Lung microvascular endothelial cell (primary cell): ENCODE measurements at regions not wholly inside any gene's neighbourhood (a gene's known extent, or its start where the extent isn't known, plus 50 kb on each side); places are given as distances from the start of the nearest gene placed in this dataset.

Experiments used
- DNase-seq, 2 donors: peaks; one replicate each; pipeline versions ENCODE4 v3.0.0 to v3.0.0-alpha.2; 2010; ENCODE audit warnings: low read depth in 2 of 2

DNA sequence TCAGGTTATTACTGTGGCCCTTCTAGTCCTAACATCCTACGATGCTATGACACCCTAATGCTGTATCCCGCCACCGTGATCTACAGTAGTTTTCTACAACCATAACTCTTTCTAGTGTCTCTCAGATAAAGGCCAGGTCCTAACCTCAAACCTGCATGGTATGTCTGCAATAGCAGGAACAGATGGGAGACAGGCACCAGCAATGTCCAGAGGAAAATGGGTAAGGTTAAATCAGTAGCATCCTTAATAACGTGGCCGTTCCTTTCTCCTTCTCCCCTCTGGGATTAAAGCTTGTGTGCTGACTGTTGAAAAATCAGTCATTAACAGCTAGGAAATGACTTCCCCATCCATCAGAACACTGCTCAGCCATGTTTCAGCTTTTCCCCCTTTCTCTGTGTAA, 321.9 kb upstream of the NPVF start:
- no peak for DNase-seq

DNA sequence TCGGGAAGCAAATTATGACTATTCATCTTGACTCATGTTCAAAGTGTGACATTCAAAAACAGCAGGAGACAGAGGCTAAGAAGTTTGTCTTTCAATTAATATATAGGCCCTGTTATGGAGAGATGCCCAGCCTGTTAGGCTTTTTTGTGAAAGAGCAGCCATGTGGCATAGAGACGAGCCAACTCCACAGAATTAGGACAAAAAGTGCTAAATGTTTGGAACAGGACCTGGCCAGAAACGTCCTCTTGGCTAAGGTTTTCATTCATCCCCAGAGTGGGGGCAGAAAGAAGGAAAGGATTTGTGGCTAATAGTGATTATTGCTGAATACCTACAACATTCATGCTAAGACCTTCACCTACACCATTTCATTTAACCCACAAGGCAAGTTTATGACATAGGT, 324.7 kb upstream of the NPVF start:
- no peak for DNase-seq

DNA sequence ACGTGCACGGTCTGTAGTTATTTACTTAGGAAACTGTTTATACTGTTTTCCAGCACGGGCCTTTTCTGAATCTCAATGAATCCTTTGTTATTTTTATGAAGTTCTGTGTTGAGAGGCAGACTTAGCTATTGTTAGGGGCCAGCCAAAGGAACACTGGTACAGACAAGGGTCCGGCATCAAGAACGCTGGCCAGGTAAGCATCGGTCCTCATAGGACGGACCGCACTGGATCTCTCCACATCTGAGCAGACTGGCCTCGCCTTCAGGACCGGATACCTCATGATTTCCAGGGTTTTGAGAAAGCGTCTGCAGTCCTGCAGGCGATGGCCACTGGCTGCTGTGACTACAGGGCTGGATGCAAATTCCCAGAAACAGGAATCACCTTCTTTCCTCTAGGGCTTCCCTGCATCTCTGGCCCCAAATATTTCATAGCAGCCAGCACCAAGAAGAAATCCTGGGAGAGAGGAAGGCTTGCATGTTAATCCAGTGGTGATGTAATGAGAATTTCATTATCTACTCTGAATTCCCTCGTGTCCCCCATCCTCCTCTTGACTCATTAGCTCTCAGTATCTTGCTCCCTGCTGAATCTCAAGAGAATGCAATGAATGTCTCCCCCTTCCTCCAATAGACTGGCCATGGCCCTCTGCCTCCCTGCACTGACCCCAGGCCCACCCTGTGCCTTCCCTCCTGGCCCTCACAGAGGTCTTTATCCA, 325.4 kb upstream of the NPVF start:
- no peak for DNase-seq

DNA sequence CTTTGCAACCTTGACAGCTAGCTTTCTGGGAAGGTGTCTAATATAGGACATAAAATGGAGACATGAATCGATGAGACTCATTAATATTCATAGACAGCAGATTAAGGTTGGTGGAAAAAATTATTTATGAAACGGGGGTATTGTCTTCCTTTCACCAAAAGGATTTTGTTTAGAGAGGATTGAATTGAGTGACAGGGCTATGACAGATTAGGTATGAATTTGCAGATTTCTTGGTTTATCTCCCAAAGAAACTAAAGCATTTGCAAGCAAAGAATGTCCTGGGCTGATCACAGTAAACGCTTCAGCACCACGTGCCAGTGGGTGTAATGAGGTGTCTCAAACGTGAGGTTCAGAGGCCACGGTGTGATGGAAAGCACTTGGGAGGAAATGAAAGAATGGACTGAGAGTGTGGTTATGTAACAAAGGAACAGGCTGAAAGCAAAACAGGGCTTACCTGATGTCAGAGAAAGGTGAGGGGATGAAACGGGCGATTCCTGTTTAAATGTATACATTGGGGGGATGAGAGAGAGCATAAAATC, 329.2 kb upstream of the NPVF start:
- DNase-seq, result no peak

DNA sequence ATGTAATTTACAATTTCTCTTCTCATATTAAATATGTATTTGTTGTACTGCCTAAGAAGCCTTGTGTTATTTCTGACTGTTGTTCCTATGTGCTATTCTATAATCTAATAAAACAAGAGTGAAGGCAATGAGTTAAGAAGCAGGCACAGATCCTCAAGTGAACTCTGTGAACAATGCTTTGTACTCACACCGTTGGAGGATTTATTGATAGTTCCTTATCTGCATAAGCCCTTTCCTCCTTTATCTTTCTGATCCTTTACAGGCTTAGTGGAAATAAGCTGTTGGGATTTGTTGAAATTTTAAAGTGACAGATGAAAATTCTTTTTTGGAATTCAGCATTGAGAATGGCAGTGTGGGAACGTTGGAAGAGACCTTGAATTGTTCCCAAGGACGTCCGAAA, 329.6 kb upstream of the NPVF start:
- DNase-seq, result no peak

DNA sequence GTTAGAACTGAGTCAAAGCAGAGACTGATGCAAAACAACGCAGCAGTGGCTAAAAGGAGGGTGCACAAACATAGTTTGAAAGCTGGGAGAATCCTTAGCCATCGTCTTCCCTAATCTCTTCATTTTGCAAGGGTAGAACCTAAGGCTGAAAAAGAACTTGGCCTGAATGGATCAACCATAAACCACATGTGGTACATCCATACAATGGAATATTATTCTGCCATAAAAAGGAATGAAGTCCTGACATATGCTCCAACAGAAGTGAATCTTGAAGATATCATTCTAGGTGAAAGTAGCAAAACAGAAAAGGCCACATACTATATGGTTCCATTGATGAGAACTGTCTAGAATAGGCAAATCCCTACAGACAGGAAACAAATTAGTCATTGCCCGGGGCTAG, 330.3 kb upstream of the NPVF start:
- no peak for DNase-seq

DNA sequence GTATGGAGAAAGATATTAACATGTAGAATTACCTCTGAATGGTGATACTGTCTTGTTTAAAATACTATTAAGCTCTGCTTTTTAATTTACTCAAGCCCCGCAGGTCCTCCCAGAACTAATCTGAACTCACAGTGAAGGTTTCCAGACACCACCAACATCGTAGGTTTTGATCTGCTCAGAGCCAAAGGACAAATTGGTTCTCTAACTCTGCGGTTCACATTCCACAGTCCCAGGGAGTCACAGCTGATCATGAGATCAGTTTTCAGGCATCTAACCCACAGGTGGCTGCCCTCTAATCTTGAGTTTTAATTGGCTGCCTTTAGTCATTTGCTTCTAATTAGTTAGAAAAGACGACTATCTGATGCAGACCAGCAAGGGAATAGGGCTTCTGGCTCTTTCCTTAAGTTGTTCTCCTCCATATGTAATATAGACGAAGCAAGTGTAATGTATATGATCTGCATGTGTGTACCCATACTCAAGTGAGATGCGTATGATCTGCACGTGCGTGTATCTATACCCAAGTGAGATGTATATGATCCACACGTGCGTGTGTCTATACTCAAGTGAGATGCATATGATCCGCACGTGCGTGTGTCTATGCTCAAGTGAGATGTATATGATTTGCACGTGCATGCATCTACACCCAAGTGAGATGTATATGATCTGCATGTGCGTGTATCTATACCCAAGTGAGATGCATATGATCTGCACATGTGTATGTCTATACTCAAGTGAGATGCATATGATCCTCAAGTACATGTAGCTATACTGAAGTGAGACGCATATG, 331.5 kb upstream of the NPVF start:
- DNase-seq, result no peak

DNA sequence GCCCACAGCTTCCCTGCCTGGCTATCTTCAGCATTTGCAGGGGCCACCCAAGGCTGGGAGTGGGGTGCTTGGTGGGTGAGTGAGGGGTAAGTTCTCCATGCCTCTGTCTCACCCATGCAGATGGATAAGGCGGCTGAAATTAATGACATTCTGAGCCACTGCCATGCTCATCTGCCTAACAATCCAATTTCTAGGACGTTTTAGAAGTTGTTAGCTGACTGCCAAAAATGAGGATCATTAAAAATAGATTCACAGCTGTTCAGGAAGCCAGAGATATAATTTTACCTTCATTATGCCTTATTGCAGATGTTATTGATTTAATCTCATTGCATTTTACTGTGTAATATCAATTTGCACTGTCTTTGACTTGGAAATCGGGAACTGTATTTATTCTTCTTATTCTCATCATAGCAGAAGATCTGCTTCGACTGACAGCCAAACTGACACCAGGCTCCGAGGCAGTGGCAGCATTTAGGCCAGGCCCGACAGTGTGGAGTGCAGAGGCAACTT, 334.4 kb upstream of the NPVF start:
- no peak for DNase-seq

DNA sequence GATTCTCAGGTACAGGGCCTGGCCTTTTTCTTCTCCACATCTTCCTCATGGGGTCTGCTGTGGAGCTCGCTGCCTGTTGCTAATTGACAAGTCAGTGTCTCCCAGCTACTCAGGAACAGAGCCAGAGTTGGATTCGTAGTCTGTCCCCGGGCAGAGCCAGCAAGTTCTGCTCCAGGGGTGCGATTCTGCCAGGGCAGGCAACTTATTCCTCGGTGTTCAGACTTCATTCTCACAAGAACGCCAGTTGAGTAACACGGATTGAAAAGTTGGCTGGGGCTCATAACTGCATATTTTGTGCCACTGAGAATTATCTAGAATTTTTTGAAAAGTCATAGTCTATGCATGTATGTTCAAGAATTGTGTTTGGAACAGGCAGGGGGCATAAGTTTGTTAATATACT, 336.7 kb upstream of the NPVF start:
- no peak for DNase-seq

DNA sequence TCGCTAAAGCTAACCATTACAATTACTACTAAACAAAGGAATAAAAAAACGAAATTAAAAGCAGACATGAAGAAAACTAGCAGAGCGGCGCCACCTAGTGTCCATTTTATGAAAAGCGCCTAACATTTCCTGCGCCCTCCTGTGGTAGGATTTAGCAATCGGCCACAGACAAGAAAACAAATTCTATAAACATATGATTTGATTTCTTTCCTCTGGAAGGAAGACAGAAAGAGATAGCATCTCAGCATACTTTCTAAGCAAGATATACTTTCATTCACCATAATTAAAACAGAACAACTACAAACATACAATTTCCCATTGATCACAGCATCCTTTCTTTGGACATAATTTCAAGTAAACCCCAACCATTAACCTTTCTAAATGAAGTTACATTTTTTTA, 337.7 kb upstream of the NPVF start:
- peak; percentile 73 to 81 for DNase-seq

DNA sequence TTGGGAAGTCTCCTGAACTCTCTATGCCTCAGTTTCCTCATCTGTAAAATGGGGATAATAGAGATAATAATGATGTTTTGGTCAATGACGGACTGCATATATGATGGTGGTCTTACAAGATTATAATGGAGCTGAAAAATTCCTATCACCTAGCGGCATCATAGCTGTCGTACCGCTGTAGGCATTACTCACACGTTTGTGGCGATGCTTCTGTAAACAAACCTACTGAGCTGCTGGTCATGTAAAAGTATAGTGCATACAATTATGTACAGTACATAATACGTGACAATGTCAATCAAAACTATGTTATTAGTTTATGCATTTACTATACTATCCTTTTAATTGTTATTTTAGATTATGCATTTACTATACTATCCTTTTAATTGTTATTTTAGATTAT, 339.1 kb upstream of the NPVF start:
- no peak for DNase-seq

DNA sequence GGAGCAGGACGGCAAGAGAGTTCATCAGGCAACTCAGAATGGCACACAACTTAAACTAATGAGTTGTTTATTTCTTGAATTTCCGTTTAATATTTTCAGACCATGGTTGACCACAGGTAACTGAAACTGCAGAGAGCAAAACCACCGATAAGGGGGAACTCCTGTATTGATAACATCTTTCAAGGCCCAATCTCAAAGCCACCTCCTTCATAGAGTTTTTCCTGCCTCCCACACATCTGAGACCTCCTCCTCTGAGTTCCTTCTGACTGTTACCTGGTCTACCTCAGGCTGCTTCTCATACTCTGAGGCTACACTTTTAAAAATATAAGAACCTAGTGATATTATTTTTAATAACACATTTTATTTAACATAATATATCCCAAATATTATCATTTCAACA, 341.5 kb upstream of the NPVF start:
- no peak for DNase-seq

DNA sequence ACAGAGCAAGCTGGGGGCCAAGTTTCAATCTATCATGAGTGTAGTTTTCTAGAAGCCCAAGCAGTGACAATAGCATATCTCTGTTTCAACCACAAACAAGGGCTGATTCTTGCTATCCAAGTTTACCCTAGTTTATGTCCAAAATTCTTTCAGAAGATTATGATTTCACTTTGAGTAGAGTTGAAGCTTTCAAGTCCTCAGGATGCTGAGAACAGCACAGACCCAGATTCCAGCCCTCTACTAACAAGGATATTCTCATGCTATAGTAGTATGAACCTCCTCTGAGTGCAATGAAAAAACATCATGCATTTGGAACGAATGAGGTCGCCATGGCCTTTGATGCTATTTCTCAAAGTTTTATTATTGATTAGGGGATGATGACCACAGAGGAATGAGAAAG, 344.1 kb upstream of the NPVF start:
- DNase-seq, result no peak

DNA sequence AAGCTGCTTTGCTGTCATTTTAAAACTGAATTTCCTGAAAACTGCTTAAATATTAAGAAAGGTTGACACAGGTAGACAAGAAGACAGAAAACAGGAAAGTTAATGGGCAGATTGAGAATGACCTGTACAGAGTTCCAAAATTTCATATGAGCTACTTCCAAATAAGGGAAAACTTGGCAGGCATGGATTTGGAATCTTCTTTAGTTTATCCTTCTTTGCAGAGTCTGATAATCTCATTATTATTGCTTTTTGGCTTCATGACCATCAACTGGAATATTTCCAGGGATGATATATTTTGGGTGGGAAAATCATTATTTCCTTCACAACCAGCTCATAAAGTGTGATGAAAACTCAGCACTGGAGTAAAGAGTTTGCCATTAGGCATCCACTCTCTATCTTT, 346.5 kb upstream of the NPVF start:
- DNase-seq, result no peak

DNA sequence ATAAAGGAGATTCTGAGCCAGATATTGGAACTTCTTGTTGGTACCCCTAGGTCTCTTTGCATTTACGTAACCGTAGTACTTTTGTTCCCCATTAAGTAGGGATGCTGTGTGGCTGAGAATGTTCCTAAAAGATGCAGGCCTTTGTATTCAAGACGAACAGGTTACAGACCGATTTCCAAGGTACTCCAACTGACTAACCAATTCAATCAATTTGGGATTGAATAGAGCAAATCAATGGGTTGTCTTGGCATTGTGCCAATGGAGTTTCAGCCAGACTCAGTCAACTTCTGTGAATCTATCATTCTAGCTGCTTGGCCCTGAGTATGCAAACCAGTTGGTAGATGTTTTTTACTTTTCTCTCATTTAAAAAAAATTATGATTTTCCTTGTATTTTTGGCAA, 347.3 kb upstream of the NPVF start:
- no peak for DNase-seq

DNA sequence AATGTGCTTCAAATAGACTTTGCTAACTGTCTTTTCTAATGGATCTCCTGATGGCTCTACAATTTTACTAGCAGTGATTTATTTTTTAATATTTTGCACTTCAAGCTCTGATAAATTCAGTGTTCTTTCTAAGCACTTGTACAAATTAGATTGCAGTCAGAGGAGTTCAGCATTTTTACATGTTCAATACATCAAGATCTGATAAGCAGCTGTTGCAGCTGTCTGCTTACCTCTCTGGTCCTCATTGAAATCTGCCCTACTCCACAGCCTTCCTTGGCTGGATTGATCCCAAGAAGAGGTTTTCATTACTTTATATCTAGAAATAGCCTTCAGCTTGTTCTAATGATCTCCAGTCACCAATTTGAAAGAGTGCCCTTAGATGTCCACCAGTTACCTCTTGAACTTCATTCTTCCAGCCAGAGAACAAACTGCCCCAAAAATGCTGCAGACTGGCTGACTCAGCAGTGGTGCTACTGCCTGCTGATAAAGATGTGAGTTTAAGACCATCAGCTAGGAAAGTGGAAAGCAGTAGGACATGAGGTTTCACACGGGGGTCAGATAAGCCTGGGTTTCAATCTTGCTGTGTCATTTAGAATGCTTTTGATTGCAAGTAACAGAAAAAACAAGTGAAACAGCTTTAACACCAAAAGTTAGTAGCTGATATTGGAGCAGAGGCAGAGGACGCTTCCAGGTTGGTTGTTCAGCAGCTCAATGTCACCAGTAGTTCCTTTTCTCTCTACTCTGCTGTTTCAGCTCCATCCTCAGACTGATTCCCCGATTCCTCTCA, 350.9 kb upstream of the NPVF start:
- DNase-seq, result no peak

DNA sequence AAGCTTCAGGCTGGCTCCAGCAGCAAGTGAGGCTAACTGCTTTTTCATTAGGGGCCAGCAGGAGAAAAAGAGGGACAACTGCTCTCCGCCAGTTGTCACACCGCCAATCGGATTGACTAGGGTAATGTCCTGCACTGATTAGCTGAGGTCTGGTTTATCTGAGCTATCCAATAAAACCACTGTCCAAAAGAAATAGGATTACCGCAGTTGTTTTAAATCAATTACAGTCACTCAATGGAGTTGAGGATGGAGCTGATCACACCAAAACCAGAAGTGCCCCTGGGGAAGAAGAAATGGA, 351.4 kb upstream of the NPVF start:
- no peak for DNase-seq

DNA sequence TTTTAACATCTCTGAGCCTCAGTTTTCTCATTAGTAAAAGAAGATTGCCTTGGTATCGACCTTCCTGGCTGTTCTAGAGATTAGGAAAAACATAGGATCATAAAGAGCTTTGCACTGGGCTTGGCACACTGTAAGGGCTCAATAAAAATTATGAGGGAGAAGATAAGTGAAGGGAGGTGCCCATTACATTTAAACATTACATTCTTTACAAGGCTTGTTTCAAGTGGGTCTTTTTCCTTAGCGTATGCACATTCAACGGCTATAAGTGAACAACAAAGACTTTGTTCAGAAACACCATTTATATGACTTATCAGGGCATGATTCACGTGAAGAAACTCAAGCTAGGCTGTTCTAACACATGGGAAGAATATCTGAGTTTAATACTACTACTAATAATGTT, 351.9 kb upstream of the NPVF start:
- DNase-seq, result no peak

DNA sequence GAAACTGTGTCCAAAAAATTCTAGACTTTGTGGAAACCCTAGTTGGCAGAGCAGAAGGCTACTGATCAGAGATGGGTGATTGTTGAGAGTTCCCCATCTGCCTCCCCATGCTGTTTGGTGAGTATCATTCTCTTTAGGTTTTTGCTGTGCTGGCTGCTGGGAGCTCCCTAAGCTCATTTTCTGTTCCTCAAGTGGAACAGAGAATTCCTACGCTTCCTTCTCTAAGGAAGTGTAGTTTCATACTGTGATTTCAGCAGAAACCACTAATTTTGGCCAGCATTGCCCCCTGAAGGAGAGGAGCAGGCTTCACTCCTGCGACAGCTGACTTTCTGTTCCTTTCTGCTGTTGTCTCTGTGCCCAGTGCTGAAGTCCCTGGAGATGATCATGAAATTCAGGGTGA, 355.3 kb upstream of the NPVF start:
- DNase-seq, result no peak

DNA sequence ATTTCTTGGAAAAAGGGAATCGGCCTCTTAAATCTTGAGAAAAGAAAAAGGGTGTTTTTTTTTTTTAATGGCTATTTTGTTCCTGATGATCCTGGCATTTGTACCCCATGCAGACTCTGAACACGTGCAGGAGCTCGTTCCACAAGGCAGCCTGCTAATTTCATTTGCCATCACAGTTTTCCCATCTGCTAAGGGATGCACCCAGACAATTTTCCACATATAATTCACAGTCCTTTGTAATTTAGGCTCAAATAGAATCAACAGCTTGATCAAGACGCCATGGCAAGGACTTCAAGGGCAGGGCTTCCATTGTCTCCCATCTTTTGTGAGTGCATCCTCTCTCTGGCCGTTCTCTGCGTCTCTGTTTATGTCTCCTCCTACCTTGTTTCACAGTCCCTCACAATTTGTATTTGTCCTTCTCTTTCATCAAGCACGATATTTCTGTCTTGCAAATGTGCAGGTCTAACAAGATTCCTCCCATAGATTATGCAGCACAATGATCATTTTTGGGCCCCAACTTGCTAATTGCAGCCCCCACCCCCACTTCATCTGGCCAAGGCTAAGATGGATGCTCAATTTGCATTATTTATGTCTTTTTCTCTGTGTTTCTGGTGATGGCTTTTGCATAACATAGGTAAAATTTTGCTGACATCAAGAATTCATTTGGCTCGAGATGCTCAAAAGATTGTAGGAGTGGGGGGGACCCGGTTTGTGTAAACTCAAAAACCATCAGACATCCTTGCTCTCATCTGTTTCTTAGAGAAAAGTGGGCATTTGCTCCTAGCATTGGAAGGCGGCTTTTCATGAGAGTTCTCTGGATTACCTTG, 356.0 kb upstream of the NPVF start:
- DNase-seq, result no peak

DNA sequence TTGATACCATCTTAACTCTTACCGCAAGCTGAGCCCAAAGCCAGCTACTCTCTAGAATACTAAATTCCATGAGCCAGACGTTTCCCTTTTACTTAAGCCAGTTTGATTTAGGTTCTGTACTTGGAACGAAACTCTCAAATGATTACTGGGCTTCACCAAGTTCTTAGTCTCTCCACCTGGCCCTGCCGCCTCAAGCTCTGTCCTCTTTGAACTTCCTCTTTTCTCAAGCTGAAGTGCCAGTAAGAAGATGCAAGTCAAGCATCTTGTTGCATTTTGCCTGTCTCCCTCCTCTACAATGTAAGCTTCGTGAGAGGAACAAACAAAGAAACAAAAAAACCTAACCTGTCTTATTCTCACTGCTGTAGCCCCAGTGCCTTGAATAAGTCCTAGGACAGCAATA, 358.2 kb upstream of the NPVF start:
- no peak for DNase-seq
